DOHH2 (cell line): ENCODE measurements at regions not wholly inside any gene's neighbourhood (a gene's known extent, or its start where the extent isn't known, plus 50 kb on each side); places are given as distances from the start of the nearest gene placed in this dataset.

Experiments used
- H3F3A ChIP-seq: fragments of 200-600 bp; sonication (generic), shearing (Covaris generic); 2 replicates; pipeline ENCODE4 v1.6.0; 2016; ENCODE audit warnings: antibody characterized with exemption, mild to moderate bottlenecking; ENCODE audit not compliant: control insufficient read depth, insufficient read depth
- H3K27ac ChIP-seq: fragments of 200-600 bp; sonication (generic); 2 replicates; pipeline ENCODE4 v1.5.1; 2014; ENCODE audit warnings: low read depth, mild to moderate bottlenecking, low read length, moderate library complexity
- H3K27me3 ChIP-seq: fragments of 200-600 bp; sonication (generic); 2 replicates; pipeline ENCODE4 v1.6.1; 2014; ENCODE audit warnings: mild to moderate bottlenecking, low read length, mixed read lengths; ENCODE audit not compliant: control insufficient read depth
- H3K36me3 ChIP-seq: fragments of 200-600 bp; sonication (generic); 2 replicates; pipeline ENCODE4 v1.6.1; 2014; ENCODE audit warnings: mild to moderate bottlenecking, low read length, moderate library complexity, mixed read lengths; ENCODE audit not compliant: control insufficient read depth
- H3K4me1 ChIP-seq: fragments of 200-600 bp; sonication (generic); 2 replicates; pipeline ENCODE4 v1.6.1; 2014; ENCODE audit warnings: mild to moderate bottlenecking, low read length, mixed read lengths; ENCODE audit not compliant: control insufficient read depth
- H3K4me2 ChIP-seq: fragments of 200-600 bp; sonication (generic); 2 replicates; pipeline ENCODE4 v1.6.0; 2014; ENCODE audit warnings: mild to moderate bottlenecking, low read length, moderate library complexity
- H3K4me3 ChIP-seq: fragments of 200-600 bp; sonication (generic); 2 replicates; pipeline ENCODE4 v1.5.1; 2014; ENCODE audit warnings: mild to moderate bottlenecking, low read length, mixed read lengths
- H3K79me2 ChIP-seq: fragments of 200-600 bp; sonication (generic); 2 replicates; pipeline ENCODE4 v1.6.1; 2014; ENCODE audit warnings: mild to moderate bottlenecking, low read length, mixed read lengths; ENCODE audit not compliant: control insufficient read depth
- H3K9me2 ChIP-seq: fragments of 200-600 bp; sonication (generic); replicated peaks from 2 replicates; pipeline ENCODE4 v1.6.1; 2014; ENCODE audit warnings: mild to moderate bottlenecking, low read length, mixed read lengths; ENCODE audit not compliant: control insufficient read depth
- H3K9me3 ChIP-seq: fragments of 200-600 bp; sonication (generic); 2 replicates; pipeline ENCODE4 v1.6.1; 2014; ENCODE audit warnings: antibody characterized with exemption, low read length, mixed read lengths; ENCODE audit not compliant: control insufficient read depth, insufficient read depth
- H4K20me1 ChIP-seq: fragments of 200-600 bp; sonication (generic); 2 replicates; pipeline ENCODE4 v1.6.0; 2014; ENCODE audit warnings: low read depth, mild to moderate bottlenecking, antibody characterized with exemption, low read length, moderate library complexity; ENCODE audit not compliant: control insufficient read depth, insufficient read depth
- EZH2phosphoT487 ChIP-seq: fragments of 200-600 bp; sonication (generic); IDR thresholded peaks from 2 replicates; pipeline ENCODE4 v1.6.1; 2017; ENCODE audit warnings: borderline replicate concordance, mild to moderate bottlenecking, antibody characterized with exemption, low read length, moderate library complexity, mixed read lengths
- TF ChIP-seq, protein P1 (sequence below): fragments of 200-600 bp; sonication (generic); IDR thresholded peaks from one replicate; pipeline ENCODE4 v1.5.1; 2014; ENCODE audit warnings: antibody characterized with exemption, mild to moderate bottlenecking, low read depth, low read length; ENCODE audit not compliant: poor library complexity, severe bottlenecking

- Histone ChIP-seq H3K9me3 (0 out of 2 replicates have a peak, but pooled peaks cover 4% of the 10 kb centered on the region), H3K4me1 (no peaks in the 10 kb centered on the region), H3K4me3 (no peak overlapping the region), H3K36me3 (no peaks in the 10 kb centered on the region), H3K9me2 (no peaks in the 10 kb centered on the region), H4K20me1 (no peaks in the 10 kb centered on the region), H3F3A (no peaks in the 10 kb centered on the region), H3K4me2 (no peak overlapping the region), H3K79me2 (no peaks in the 10 kb centered on the region), H3K27ac (no peak overlapping the region), H3K27me3 (no peaks in the 10 kb centered on the region)
- TF ChIP-seq, protein P1, sequence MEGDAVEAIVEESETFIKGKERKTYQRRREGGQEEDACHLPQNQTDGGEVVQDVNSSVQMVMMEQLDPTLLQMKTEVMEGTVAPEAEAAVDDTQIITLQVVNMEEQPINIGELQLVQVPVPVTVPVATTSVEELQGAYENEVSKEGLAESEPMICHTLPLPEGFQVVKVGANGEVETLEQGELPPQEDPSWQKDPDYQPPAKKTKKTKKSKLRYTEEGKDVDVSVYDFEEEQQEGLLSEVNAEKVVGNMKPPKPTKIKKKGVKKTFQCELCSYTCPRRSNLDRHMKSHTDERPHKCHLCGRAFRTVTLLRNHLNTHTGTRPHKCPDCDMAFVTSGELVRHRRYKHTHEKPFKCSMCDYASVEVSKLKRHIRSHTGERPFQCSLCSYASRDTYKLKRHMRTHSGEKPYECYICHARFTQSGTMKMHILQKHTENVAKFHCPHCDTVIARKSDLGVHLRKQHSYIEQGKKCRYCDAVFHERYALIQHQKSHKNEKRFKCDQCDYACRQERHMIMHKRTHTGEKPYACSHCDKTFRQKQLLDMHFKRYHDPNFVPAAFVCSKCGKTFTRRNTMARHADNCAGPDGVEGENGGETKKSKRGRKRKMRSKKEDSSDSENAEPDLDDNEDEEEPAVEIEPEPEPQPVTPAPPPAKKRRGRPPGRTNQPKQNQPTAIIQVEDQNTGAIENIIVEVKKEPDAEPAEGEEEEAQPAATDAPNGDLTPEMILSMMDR: no peak
- no peak for TF ChIP-seq EZH2phosphoT487
Measured at GRCh38 chr4:54473798-54474197, 184.0 kb upstream of the KIT start.

GRCh38 chr4:54475546-54475945 is 182.2 kb upstream of the KIT start:
- Histone ChIP-seq H3K4me2 (no peak overlapping the region), H3F3A (no peaks in the 10 kb centered on the region), H3K27me3 (no peaks in the 10 kb centered on the region), H3K27ac (no peak overlapping the region), H4K20me1 (no peaks in the 10 kb centered on the region), H3K9me2 (no peaks in the 10 kb centered on the region), H3K9me3 (0 out of 2 replicates have a peak, but pooled peaks cover 3% of the 10 kb centered on the region), H3K4me1 (no peaks in the 10 kb centered on the region), H3K36me3 (no peaks in the 10 kb centered on the region), H3K79me2 (no peaks in the 10 kb centered on the region), H3K4me3 (no peak overlapping the region)
- TF ChIP-seq, protein P1: no peak
- no peak for TF ChIP-seq EZH2phosphoT487

GRCh38 chr4:54482529-54483200 is 175.1 kb upstream of the KIT start:
- Histone ChIP-seq H4K20me1 (no peaks in the 10 kb centered on the region), H3K27me3 (no peaks in the 10 kb centered on the region), H3K4me1 (no peaks in the 10 kb centered on the region), H3K9me3 (no peaks in the 10 kb centered on the region), H3K9me2 (no peaks in the 10 kb centered on the region), H3K79me2 (no peaks in the 10 kb centered on the region), H3K27ac (no peak overlapping the region), H3F3A (no peaks in the 10 kb centered on the region), H3K4me2 (no peak overlapping the region), H3K4me3 (no peak overlapping the region), H3K36me3 (no peaks in the 10 kb centered on the region)
- TF ChIP-seq, protein P1: no peak
- TF ChIP-seq EZH2phosphoT487: no peak
